ENCODE measurements at regions not wholly inside any gene's neighbourhood (a gene's known extent, or its start where the extent isn't known, plus 50 kb on each side); places are given as distances from the start of the nearest gene placed in this dataset.

DNA sequence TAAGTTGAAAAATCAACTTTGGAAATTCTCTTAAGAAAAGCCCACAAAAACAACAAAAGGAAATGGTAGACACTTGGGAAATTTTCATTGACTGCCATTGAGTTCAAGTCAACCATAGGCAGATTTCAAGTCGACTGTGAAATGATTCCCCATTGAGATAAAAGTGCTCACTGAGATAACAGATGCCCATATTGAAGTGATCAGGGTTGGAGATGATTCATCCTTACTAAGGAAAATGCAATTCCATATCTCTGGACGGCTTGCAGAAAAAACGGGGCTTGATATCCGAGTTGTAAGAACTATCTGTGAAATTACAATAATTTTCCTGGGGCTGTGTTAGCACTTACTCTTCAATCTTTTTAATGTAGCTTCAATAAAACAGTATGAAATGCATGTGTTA lies 373.1 kb upstream of the THRB start:
- ChIA-PET CTCF (no interaction called here), POLR2A (no interaction called here)
- H3K4me3 ChIP-seq (ENCODE audit: low read depth, low read length), result no peak overlapping the region
- no peaks in the 10 kb centered on the region for H3K9me3 ChIP-seq (ENCODE audit: control insufficient read depth, insufficient read depth, low read length)
- no peak for DNase-seq (ENCODE audit: low read depth, low spot score)
- H3K27ac ChIP-seq (ENCODE audit: low read depth, low read length), result no peak overlapping the region
- H3K27me3 ChIP-seq (ENCODE audit: control insufficient read depth, insufficient read depth, low read length), result no peaks in the 10 kb centered on the region
- TF ChIP-seq, protein P1, sequence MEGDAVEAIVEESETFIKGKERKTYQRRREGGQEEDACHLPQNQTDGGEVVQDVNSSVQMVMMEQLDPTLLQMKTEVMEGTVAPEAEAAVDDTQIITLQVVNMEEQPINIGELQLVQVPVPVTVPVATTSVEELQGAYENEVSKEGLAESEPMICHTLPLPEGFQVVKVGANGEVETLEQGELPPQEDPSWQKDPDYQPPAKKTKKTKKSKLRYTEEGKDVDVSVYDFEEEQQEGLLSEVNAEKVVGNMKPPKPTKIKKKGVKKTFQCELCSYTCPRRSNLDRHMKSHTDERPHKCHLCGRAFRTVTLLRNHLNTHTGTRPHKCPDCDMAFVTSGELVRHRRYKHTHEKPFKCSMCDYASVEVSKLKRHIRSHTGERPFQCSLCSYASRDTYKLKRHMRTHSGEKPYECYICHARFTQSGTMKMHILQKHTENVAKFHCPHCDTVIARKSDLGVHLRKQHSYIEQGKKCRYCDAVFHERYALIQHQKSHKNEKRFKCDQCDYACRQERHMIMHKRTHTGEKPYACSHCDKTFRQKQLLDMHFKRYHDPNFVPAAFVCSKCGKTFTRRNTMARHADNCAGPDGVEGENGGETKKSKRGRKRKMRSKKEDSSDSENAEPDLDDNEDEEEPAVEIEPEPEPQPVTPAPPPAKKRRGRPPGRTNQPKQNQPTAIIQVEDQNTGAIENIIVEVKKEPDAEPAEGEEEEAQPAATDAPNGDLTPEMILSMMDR (IDR thresholded peaks at IDR 0.05; ENCODE audit: low read depth, low read length), result no peak

DNA sequence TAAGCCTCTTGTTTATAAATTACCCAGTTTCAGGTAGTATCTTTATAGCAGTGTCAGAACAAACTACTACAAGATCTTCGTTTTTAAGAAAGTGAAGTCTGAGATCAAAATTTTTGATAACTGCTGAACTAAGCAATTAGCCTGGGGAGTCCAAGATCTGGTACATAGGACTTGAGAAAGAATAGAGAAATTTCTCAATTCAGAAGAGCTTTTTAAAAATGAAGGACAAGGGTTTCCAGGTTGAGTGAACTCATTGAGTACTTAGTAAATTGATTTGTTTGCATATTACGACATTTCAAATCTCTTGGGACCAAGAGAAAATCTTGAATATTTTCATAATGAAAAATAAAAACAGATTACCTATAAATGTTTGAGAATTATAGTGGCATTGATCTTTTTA lies 386.6 kb upstream of the THRB start:
- ChIA-PET CTCF (no interaction called here), POLR2A (no interaction called here)
- H3K27ac ChIP-seq (ENCODE audit: low read depth, low read length), result no peak overlapping the region
- DNase-seq (ENCODE audit: low read depth, low spot score), result no peak
- H3K9me3 ChIP-seq (ENCODE audit: control insufficient read depth, insufficient read depth, low read length), result no peaks in the 10 kb centered on the region; the same call in 1 of the 2 replicates
- H3K4me3 ChIP-seq (ENCODE audit: low read depth, low read length), result no peak overlapping the region
- H3K27me3 ChIP-seq (ENCODE audit: control insufficient read depth, insufficient read depth, low read length), result no peaks in the 10 kb centered on the region
- TF ChIP-seq, protein P1 (IDR thresholded peaks at IDR 0.05; ENCODE audit: low read depth, low read length), result no peak

DNA sequence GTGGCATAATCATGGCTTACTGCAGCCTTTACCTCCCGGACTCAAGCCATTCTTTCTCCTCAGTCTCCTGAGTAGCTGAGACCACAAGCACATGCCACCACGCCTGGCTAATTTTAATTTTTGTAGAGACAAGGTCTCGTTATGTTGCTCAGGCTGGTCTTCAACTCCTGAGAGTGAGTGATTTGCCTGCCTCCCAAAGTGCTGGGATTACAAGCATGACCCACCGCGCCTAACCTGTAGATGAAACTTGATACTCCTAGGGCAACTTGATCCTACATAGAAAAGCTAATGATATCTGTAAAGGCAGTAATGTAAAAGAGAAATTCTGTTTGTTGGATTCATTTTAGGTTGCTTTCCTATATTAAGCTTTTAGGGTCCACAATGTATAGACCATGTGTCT lies 391.9 kb upstream of the THRB start:
- DNase-seq (ENCODE audit: low read depth, low spot score), result no peak
- Histone ChIP-seq H3K27me3 (ENCODE audit: control insufficient read depth, insufficient read depth, low read length) (no peaks in the 10 kb centered on the region), H3K9me3 (ENCODE audit: control insufficient read depth, insufficient read depth, low read length) (no peaks in the 10 kb centered on the region), H3K27ac (ENCODE audit: low read depth, low read length) (no peak overlapping the region), H3K4me3 (ENCODE audit: low read depth, low read length) (no peak overlapping the region)
- POLR2A ChIA-PET, result no interaction called here
- CTCF ChIA-PET, result no interaction called here
- TF ChIP-seq, protein P1 (IDR thresholded peaks at IDR 0.05; ENCODE audit: low read depth, low read length), result no peak

DNA sequence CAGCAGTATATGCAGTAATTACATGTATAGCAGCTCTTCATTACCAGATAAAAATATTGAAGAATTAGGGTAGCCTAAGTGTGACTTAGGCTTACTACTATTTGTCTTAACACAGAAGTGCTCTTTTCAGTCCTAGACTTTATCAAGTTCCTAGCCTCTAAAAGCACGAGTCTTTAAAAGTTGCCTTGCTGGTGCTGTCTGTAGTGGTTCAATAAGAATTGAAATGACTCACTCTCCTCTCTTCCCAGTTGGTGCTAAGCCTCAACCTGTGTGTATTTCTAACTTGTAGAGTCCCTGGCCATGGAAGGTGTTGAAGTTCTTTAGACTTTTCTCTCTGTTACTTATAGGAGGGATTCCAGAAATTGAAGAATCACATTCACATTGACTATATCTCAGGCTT lies 395.4 kb upstream of the THRB start:
- POLR2A ChIA-PET, result no interaction called here
- no peaks in the 10 kb centered on the region for H3K9me3 ChIP-seq (ENCODE audit: control insufficient read depth, insufficient read depth, low read length)
- TF ChIP-seq, protein P1 (IDR thresholded peaks at IDR 0.05; ENCODE audit: low read depth, low read length), result no peak

DNA sequence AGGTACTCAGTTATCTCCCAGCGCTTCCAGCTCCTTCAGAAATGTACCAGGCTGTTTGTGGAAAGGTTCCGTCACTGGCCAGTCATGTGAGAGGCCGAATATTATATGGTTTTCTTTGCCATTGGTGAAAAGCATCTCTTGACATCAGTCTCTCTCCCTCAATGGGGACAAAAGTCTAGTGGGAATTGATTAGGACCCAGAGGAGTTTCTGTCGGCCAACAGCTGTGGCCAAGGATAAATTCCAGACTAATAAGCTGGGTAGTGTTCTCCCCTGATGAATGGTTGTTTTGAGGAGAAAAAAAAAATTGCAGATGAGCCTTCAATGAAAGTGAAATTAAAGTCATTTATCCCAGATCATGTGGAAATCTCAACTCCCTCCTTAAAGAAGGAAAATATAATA lies 404.7 kb upstream of the THRB start:
- POLR2A ChIA-PET, result no interaction called here
- Histone ChIP-seq H3K9me3 (ENCODE audit: control insufficient read depth, insufficient read depth, low read length) (no peaks in the 10 kb centered on the region; the same call in 1 of the 2 replicates), H3K4me3 (ENCODE audit: low read depth, low read length) (no peak overlapping the region)

More for the DNA sequence above, 395.4 kb upstream of the THRB start:
- Histone ChIP-seq H3K27me3 (ENCODE audit: control insufficient read depth, insufficient read depth, low read length) (no peaks in the 10 kb centered on the region), H3K27ac (ENCODE audit: low read depth, low read length) (no peak overlapping the region), H3K4me3 (ENCODE audit: low read depth, low read length) (no peak overlapping the region)
- DNase-seq (ENCODE audit: low read depth, low spot score), result no peak
- CTCF ChIA-PET, result no interaction called here

More for the DNA sequence above, 404.7 kb upstream of the THRB start:
- Histone ChIP-seq H3K27ac (ENCODE audit: low read depth, low read length) (no peak overlapping the region), H3K27me3 (ENCODE audit: control insufficient read depth, insufficient read depth, low read length) (no peaks in the 10 kb centered on the region)
- CTCF ChIA-PET, result no interaction called here
- TF ChIP-seq, protein P1 (IDR thresholded peaks at IDR 0.05; ENCODE audit: low read depth, low read length), result no peak
- no peak for DNase-seq (ENCODE audit: low read depth, low spot score)
